ENCODE measurements at regions not wholly inside any gene's neighbourhood (a gene's known extent, or its start where the extent isn't known, plus 50 kb on each side); places are given as distances from the start of the nearest gene placed in this dataset.

- TF ChIP-seq CTCF (IDR thresholded peaks at IDR 0.05; ENCODE audit: low read depth, low read length), result no peak
- DNase-seq (ENCODE audit: low read depth in 2 of 2), result no peak
Observed at GRCh38 chr13:23021906-23022305, 158.9 kb upstream of the SGCG start.

GRCh38 chr13:23022704-23023103 lies 158.1 kb upstream of the SGCG start:
- H3K4me3 ChIP-seq (replicated peaks in 1 of 2; ENCODE audit: low read depth in 2 of 2, low read length in 2 of 2), result no peak overlapping the region
- TF ChIP-seq CTCF (IDR thresholded peaks at IDR 0.05; ENCODE audit: low read depth, low read length), result no peak
- DNase-seq (ENCODE audit: low read depth in 2 of 2), result no peak

More at GRCh38 chr13:23021906-23022305, 158.9 kb upstream of the SGCG start:
- H3K4me3 ChIP-seq (replicated peaks in 1 of 2; ENCODE audit: low read depth in 2 of 2, low read length in 2 of 2), result no peak overlapping the region

- no peak for DNase-seq (ENCODE audit: low read depth in 2 of 2)
- no peak for TF ChIP-seq CTCF (IDR thresholded peaks at IDR 0.05; ENCODE audit: low read depth, low read length)
- H3K4me3 ChIP-seq (replicated peaks in 1 of 2; ENCODE audit: low read depth in 2 of 2, low read length in 2 of 2), result no peak overlapping the region
Observed at GRCh38 chr13:23025864-23026608, 154.7 kb upstream of the SGCG start.

- no peak for DNase-seq (ENCODE audit: low read depth in 2 of 2)
- no peak for TF ChIP-seq CTCF (IDR thresholded peaks at IDR 0.05; ENCODE audit: low read depth, low read length)
- no peak overlapping the region for H3K4me3 ChIP-seq (replicated peaks in 1 of 2; ENCODE audit: low read depth in 2 of 2, low read length in 2 of 2)
Observed at GRCh38 chr13:23039266-23039935, 141.4 kb upstream of the SGCG start.

GRCh38 chr13:23042181-23042580 lies 138.6 kb upstream of the SGCG start:
- TF ChIP-seq CTCF (IDR thresholded peaks at IDR 0.05; ENCODE audit: low read depth, low read length), result no peak
- no peak for DNase-seq (ENCODE audit: low read depth in 2 of 2)

GRCh38 chr13:23044906-23045305 lies 135.9 kb upstream of the SGCG start:
- DNase-seq (ENCODE audit: low read depth in 2 of 2), result no peak
- TF ChIP-seq CTCF (IDR thresholded peaks at IDR 0.05; ENCODE audit: low read depth, low read length), result no peak
- H3K4me3 ChIP-seq (replicated peaks in 1 of 2; ENCODE audit: low read depth in 2 of 2, low read length in 2 of 2), result no peak overlapping the region

More at GRCh38 chr13:23042181-23042580, 138.6 kb upstream of the SGCG start:
- no peak overlapping the region for H3K4me3 ChIP-seq (replicated peaks in 1 of 2; ENCODE audit: low read depth in 2 of 2, low read length in 2 of 2)
